ENCODE measurements at regions not wholly inside any gene's neighbourhood (a gene's known extent, or its start where the extent isn't known, plus 50 kb on each side); places are given as distances from the start of the nearest gene placed in this dataset.

DNA sequence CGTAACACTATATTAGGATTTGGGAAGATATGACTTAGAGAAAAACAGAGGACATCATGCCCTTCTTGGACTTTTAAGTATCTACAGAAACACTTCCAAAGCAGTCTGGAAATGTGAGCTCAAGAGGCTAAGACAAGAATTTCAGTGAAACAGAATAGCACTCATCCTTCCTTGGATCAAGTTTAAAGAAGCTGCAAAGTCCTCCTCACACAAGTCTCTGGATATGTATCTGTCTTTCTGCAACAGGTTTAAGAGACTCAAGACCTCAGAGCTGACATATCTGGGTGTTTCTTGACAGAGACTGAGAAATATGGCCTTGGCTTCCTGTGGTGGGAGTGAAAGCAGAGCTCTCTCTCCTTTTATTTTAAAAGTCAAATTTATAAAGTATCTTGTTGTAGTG lies 82.5 kb upstream of the GIMD1 start:
- TF ChIP-seq, protein P1, sequence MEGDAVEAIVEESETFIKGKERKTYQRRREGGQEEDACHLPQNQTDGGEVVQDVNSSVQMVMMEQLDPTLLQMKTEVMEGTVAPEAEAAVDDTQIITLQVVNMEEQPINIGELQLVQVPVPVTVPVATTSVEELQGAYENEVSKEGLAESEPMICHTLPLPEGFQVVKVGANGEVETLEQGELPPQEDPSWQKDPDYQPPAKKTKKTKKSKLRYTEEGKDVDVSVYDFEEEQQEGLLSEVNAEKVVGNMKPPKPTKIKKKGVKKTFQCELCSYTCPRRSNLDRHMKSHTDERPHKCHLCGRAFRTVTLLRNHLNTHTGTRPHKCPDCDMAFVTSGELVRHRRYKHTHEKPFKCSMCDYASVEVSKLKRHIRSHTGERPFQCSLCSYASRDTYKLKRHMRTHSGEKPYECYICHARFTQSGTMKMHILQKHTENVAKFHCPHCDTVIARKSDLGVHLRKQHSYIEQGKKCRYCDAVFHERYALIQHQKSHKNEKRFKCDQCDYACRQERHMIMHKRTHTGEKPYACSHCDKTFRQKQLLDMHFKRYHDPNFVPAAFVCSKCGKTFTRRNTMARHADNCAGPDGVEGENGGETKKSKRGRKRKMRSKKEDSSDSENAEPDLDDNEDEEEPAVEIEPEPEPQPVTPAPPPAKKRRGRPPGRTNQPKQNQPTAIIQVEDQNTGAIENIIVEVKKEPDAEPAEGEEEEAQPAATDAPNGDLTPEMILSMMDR (IDR thresholded peaks at IDR 0.05), result no peak
- TF ChIP-seq ZFX (IDR thresholded peaks at IDR 0.05; ENCODE audit: borderline replicate concordance), result no peak
